ENCODE measurements at regions not wholly inside any gene's neighbourhood (a gene's known extent, or its start where the extent isn't known, plus 50 kb on each side); places are given as distances from the start of the nearest gene placed in this dataset.

DNA sequence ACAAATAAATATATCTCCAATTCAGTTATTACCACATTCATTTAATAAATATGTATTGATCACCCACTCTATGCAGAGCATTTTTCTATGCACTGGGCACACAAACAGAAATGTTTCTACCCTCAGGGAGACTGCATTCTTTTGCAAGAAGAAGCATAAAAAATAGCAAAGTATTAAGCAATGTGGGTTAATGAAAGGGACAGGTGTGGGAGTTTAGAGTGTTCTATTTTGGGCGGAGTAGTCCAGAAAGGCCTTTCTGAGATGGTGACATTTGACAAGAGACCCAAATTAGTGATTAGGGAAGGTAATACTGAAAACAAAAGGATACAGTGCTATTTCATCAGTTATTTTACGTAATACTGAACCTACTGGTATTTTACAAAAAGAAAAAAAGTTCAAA, 394.3 kb upstream of the CHST9 start:
- dilution Hi-C loops (cut with MboI; ENCODE audit: extremely low pct_ligation_motif_present, low sequenced_read_pairs) (no loop called here), intact Hi-C loops (cut with micrococcal nuclease) (no loop called here)
- BruUV-seq (replicated peaks), result no TSS peak
- H3K4me3 ChIP-seq (replicated peaks in 1 of 3; ENCODE audit: insufficient read depth in 1 of 3, low read depth in 1 of 3, low read length in 3 of 3), result no peak overlapping the region
- no peaks in the 10 kb centered on the region for H3K27me3 ChIP-seq (ENCODE audit: control insufficient read depth in 2 of 2, insufficient read depth in 2 of 2, low read length in 2 of 2)
- H3K9me3 ChIP-seq (replicated peaks; ENCODE audit: control insufficient read depth, insufficient read depth, low read length), result no peaks in the 10 kb centered on the region
- FAIRE-seq (no peak), DNase-seq (ENCODE audit: low read depth, low spot score) (no peak)
- no peaks in the 10 kb centered on the region for H4K20me1 ChIP-seq (replicated peaks; ENCODE audit: control insufficient read depth, extremely low read depth, insufficient read depth, low read length)
- H3K9me1 ChIP-seq (replicated peaks; ENCODE audit: control insufficient read depth, extremely low read depth, insufficient read depth, low read length), result no peaks in the 10 kb centered on the region
- ChIA-PET POLR2A (no interaction called here), CTCF (no interaction called here)
- H3K36me3 ChIP-seq (ENCODE audit: control insufficient read depth in 2 of 2, extremely low read depth in 1 of 2, insufficient read depth in 2 of 2, low read length in 2 of 2), result no peaks in the 10 kb centered on the region
- no peaks in the 10 kb centered on the region for H3K79me2 ChIP-seq (ENCODE audit: control insufficient read depth, insufficient read depth, low read length)
- no peak for TF ChIP-seq CTCF (IDR thresholded peaks at IDR 0.05; ENCODE audit: extremely low read depth in 1 of 2, insufficient read depth in 1 of 2, low read depth in 1 of 2, low read length in 2 of 2)
- no peak for TF ChIP-seq POLR2A (IDR thresholded peaks at IDR 0.05; ENCODE audit: low read depth, low read length)
- TF ChIP-seq, protein P1, sequence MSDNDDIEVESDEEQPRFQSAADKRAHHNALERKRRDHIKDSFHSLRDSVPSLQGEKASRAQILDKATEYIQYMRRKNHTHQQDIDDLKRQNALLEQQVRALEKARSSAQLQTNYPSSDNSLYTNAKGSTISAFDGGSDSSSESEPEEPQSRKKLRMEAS (IDR thresholded peaks at IDR 0.05; ENCODE audit: insufficient read depth, insufficient read length), result no peak
- no peak for TF ChIP-seq MYC (IDR thresholded peaks at IDR 0.05; ENCODE audit: low read depth, low read length)
- no peak for TF ChIP-seq GATA2 (IDR thresholded peaks at IDR 0.05; ENCODE audit: insufficient read depth, insufficient read length, low read depth, low read length)
- TF ChIP-seq EZH2 (IDR thresholded peaks at IDR 0.05; ENCODE audit: borderline replicate concordance, low read depth, low read length, severe bottlenecking), result no peak
- no peak overlapping the region for H3K9ac ChIP-seq (replicated peaks; ENCODE audit: extremely low read depth, insufficient read depth, low read length)
- no peak overlapping the region for H3K4me2 ChIP-seq (ENCODE audit: insufficient read depth, low read length)
- no peak overlapping the region for H3K27ac ChIP-seq (ENCODE audit: insufficient read depth, low read depth, low read length)
- no peak overlapping the region for H2AFZ ChIP-seq (ENCODE audit: low read depth, low read length)
- no peaks in the 10 kb centered on the region for H3K4me1 ChIP-seq (ENCODE audit: control insufficient read depth, extremely low read depth, insufficient read depth, low read length)

DNA sequence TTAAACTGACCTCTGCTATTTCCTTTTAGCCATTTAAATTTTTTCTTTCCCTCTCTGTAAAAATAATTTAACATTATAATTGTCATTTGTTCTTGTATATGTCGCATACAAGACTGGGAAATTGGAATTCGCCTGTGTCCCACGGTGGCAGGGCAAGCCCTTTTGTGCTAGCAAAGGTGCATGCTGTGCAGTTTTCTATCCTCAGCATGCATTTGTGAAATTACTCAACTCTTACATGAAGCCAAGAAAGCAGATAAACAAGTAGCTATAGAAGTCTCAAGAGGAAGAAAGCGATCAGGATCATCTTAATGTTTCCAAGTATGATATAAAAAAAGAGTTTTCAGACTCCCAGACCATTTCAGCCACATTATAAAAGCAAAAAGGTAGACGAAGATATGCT, 392.6 kb upstream of the CHST9 start:
- Histone ChIP-seq H3K27ac (ENCODE audit: insufficient read depth, low read depth, low read length) (no peak overlapping the region), H3K27me3 (ENCODE audit: control insufficient read depth in 2 of 2, insufficient read depth in 2 of 2, low read length in 2 of 2) (no peaks in the 10 kb centered on the region), H3K4me2 (ENCODE audit: insufficient read depth, low read length) (no peak overlapping the region), H4K20me1 (replicated peaks; ENCODE audit: control insufficient read depth, extremely low read depth, insufficient read depth, low read length) (no peaks in the 10 kb centered on the region), H3K4me1 (ENCODE audit: control insufficient read depth, extremely low read depth, insufficient read depth, low read length) (no peaks in the 10 kb centered on the region), H3K36me3 (ENCODE audit: control insufficient read depth in 2 of 2, extremely low read depth in 1 of 2, insufficient read depth in 2 of 2, low read length in 2 of 2) (no peaks in the 10 kb centered on the region), H3K9me3 (replicated peaks; ENCODE audit: control insufficient read depth, insufficient read depth, low read length) (no peaks in the 10 kb centered on the region), H3K9me1 (replicated peaks; ENCODE audit: control insufficient read depth, extremely low read depth, insufficient read depth, low read length) (no peaks in the 10 kb centered on the region), H3K4me3 (replicated peaks in 1 of 3; ENCODE audit: insufficient read depth in 1 of 3, low read depth in 1 of 3, low read length in 3 of 3) (no peak overlapping the region), H3K79me2 (ENCODE audit: control insufficient read depth, insufficient read depth, low read length) (no peaks in the 10 kb centered on the region), H2AFZ (ENCODE audit: low read depth, low read length) (no peak overlapping the region), H3K9ac (replicated peaks; ENCODE audit: extremely low read depth, insufficient read depth, low read length) (no peak overlapping the region)
- TF ChIP-seq POLR2AphosphoS5 (IDR thresholded peaks at IDR 0.05; ENCODE audit: insufficient read depth, low read depth, low read length) (no peak), GATA2 (IDR thresholded peaks at IDR 0.05; ENCODE audit: insufficient read depth, insufficient read length, low read depth, low read length) (no peak), FOS (IDR thresholded peaks at IDR 0.05; ENCODE audit: borderline replicate concordance, insufficient read depth, low read length) (no peak), EZH2 (IDR thresholded peaks at IDR 0.05; ENCODE audit: borderline replicate concordance, low read depth, low read length, severe bottlenecking) (no peak)
- TF ChIP-seq, protein P1 (IDR thresholded peaks at IDR 0.05; ENCODE audit: insufficient read depth, insufficient read length), result no peak
- FAIRE-seq, result no peak
- ChIA-PET CTCF (no interaction called here), POLR2A (no interaction called here)
- no TSS peak for BruUV-seq (replicated peaks)
- dilution Hi-C loops (cut with MboI; ENCODE audit: extremely low pct_ligation_motif_present, low sequenced_read_pairs), result no loop called here
- DNase-seq (ENCODE audit: low read depth, low spot score), result no peak
- intact Hi-C loops (cut with micrococcal nuclease), result no loop called here
